Liver (tissue), 8 donors: ENCODE measurements at regions not wholly inside any gene's neighbourhood (a gene's known extent, or its start where the extent isn't known, plus 50 kb on each side); places are given as distances from the start of the nearest gene placed in this dataset.

Experiments used
- DNase-seq: peaks from one replicate; pipeline ENCODE4 v3.0.0-alpha.2; 2017; ENCODE audit warnings: low spot score
- H3K27ac ChIP-seq, 2 donors: one replicate each; pipeline ENCODE4 v1.7.0; 2013; ENCODE audit warnings: inconsistent platforms in 2 of 2, low read length in 2 of 2, control low read depth in 1 of 2, low read depth in 1 of 2, mild to moderate bottlenecking in 1 of 2
- H3K27me3 ChIP-seq, 4 donors: one replicate each; pipeline versions ENCODE4 v1.6.1 to v1.7.0; 2013; ENCODE audit warnings: low read length in 3 of 4, inconsistent platforms in 1 of 4, mild to moderate bottlenecking in 1 of 4, moderate library complexity in 1 of 4; ENCODE audit not compliant: control insufficient read depth in 4 of 4, insufficient read depth in 4 of 4
- H3K36me3 ChIP-seq, 4 donors: one replicate each; pipeline versions ENCODE4 v1.6.1 to v1.7.0; 2013; ENCODE audit warnings: low read length in 3 of 4, mild to moderate bottlenecking in 3 of 4, low read depth in 1 of 4, moderate library complexity in 1 of 4; ENCODE audit not compliant: control insufficient read depth in 4 of 4, insufficient read depth in 3 of 4
- H3K4me1 ChIP-seq, 4 donors: one replicate each; pipeline versions ENCODE4 v1.6.1 to v1.7.0; 2013; ENCODE audit warnings: low read length in 3 of 4, mild to moderate bottlenecking in 3 of 4, moderate library complexity in 1 of 4; ENCODE audit not compliant: control insufficient read depth in 4 of 4, insufficient read depth in 4 of 4
- H3K4me3 ChIP-seq, 3 donors: one replicate each; pipeline versions ENCODE4 v1.6.1 to v1.7.0; 2013; ENCODE audit warnings: low read length in 3 of 3, control low read depth in 1 of 3, low read depth in 1 of 3, mild to moderate bottlenecking in 1 of 3
- H3K9ac ChIP-seq, 2 donors: one replicate each; pipeline ENCODE4 v1.7.0; 2013; ENCODE audit warnings: low read length in 2 of 2, mild to moderate bottlenecking in 2 of 2, moderate library complexity in 2 of 2, control low read depth in 1 of 2, low read depth in 1 of 2
- H3K9me3 ChIP-seq, 4 donors: one replicate each; pipeline versions ENCODE4 v1.6.1 to v1.7.0; 2013; ENCODE audit warnings: low read length in 3 of 4; ENCODE audit not compliant: control insufficient read depth in 4 of 4
- FOXA2 ChIP-seq: IDR thresholded peaks from 2 replicates; pipeline ENCODE4 v1.6.1; 2016; ENCODE audit warnings: antibody characterized with exemption
- HNF4A ChIP-seq, 2 donors: conservative IDR thresholded peaks; 2 replicates each; pipeline ENCODE4 v1.6.1; 2016; ENCODE audit warnings: antibody characterized with exemption in 2 of 2, mild to moderate bottlenecking in 2 of 2
- HNF4G ChIP-seq: IDR thresholded peaks from 2 replicates; pipeline ENCODE4 v1.6.1; 2016; ENCODE audit warnings: antibody characterized with exemption
- JUND ChIP-seq, 2 donors: IDR thresholded peaks; 2 replicates each; pipeline ENCODE4 v1.6.1; 2016; ENCODE audit warnings: antibody characterized with exemption in 2 of 2
- NR2F2 ChIP-seq: IDR thresholded peaks from 2 replicates; pipeline ENCODE4 v1.6.1; 2016; ENCODE audit warnings: antibody characterized with exemption
- RAD21 ChIP-seq, 2 donors: IDR thresholded peaks; 2 replicates each; pipeline ENCODE4 v1.6.1; 2016; ENCODE audit warnings: antibody characterized with exemption in 2 of 2, mild to moderate bottlenecking in 2 of 2
- RXRA ChIP-seq, 2 donors: IDR thresholded peaks; 2 replicates each; pipeline ENCODE4 v1.6.1; 2017 to 2018; ENCODE audit warnings: antibody characterized with exemption in 2 of 2, mild to moderate bottlenecking in 1 of 2
- SP1 ChIP-seq: IDR thresholded peaks from 2 replicates; pipeline ENCODE4 v1.6.1; 2018; ENCODE audit warnings: antibody characterized with exemption, mild to moderate bottlenecking
- TAF1 ChIP-seq: conservative IDR thresholded peaks from 2 replicates; pipeline ENCODE4 v1.6.1; 2016; ENCODE audit warnings: antibody characterized with exemption, mild to moderate bottlenecking
- WGBS: extraction: QIAGEN DNeasy Blood & Tissue Kit; methylation state at CpG from one replicate; pipeline ENCODE4 v1.1.7; 2013; 5-methylcytosine and 5-hydroxymethylcytosine counted together
- TF ChIP-seq, protein P1 (sequence below): IDR thresholded peaks from 2 replicates; pipeline ENCODE4 v1.6.1; 2016; ENCODE audit warnings: antibody characterized with exemption, mild to moderate bottlenecking
- TF ChIP-seq, protein P2 (sequence below): IDR thresholded peaks from 2 replicates; pipeline ENCODE4 v1.6.1; 2016; ENCODE audit warnings: antibody characterized with exemption
- TF ChIP-seq, protein P3 (sequence below): fragments of 150-350 bp; IDR thresholded peaks from 2 replicates; pipeline ENCODE4 v1.5.1; 2017; ENCODE audit warnings: improper control_type of control experiment, low read depth, low read length; ENCODE audit not compliant: missing input control
- TF ChIP-seq, protein P4 (sequence below): IDR thresholded peaks from 2 replicates; pipeline ENCODE4 v1.6.1; 2016; ENCODE audit warnings: antibody characterized with exemption
- TF ChIP-seq, protein P5 (sequence below): IDR thresholded peaks from 2 replicates; pipeline ENCODE4 v1.6.1; 2016; ENCODE audit warnings: antibody characterized with exemption
- donor health status: healthy.
- donor health status: healthy.
- donor health status: healthy.
- donor health status: healthy.
- donor health status: healthy.

DNA sequence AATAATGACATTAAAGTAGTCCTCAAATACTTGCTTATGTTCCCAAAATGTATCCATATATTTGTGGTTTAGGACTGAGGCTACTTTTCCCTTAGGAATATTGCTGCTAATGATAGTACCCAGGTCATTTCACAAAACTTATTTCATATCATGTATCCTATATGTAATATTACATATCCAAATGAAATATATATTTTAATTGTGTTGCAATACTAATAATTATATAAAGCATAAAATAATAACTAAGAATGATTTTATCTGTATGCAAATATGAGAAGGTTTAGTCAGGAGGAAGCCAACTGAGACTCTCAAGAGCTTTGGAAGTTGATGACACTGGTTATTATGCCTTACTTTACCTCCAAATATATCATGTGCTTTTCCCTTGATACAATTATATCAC lies 231.5 kb upstream of the KLF14 start:
- no peak for DNase-seq
- H3K4me3 ChIP-seq, result no peak overlapping the region
- H3K27ac ChIP-seq, result no peak overlapping the region
- peaks cover 0 to 4% (median 0%) of the 10 kb centered on the region in 4 donors for H3K4me1 ChIP-seq
- no peaks in the 10 kb centered on the region for H3K27me3 ChIP-seq
- no peaks in the 10 kb centered on the region for H3K9me3 ChIP-seq
- TF ChIP-seq HNF4G (no peak), RAD21 (IDR thresholded peaks at IDR 0.05) (no peak), RXRA (IDR thresholded peaks at IDR 0.05) (no peak), SP1 (no peak), JUND (IDR thresholded peaks at IDR 0.05) (no peak), NR2F2 (no peak), HNF4A (conservative IDR thresholded peaks at IDR 0.05) (no peak), TAF1 (no peak)
- TF ChIP-seq, protein P1, sequence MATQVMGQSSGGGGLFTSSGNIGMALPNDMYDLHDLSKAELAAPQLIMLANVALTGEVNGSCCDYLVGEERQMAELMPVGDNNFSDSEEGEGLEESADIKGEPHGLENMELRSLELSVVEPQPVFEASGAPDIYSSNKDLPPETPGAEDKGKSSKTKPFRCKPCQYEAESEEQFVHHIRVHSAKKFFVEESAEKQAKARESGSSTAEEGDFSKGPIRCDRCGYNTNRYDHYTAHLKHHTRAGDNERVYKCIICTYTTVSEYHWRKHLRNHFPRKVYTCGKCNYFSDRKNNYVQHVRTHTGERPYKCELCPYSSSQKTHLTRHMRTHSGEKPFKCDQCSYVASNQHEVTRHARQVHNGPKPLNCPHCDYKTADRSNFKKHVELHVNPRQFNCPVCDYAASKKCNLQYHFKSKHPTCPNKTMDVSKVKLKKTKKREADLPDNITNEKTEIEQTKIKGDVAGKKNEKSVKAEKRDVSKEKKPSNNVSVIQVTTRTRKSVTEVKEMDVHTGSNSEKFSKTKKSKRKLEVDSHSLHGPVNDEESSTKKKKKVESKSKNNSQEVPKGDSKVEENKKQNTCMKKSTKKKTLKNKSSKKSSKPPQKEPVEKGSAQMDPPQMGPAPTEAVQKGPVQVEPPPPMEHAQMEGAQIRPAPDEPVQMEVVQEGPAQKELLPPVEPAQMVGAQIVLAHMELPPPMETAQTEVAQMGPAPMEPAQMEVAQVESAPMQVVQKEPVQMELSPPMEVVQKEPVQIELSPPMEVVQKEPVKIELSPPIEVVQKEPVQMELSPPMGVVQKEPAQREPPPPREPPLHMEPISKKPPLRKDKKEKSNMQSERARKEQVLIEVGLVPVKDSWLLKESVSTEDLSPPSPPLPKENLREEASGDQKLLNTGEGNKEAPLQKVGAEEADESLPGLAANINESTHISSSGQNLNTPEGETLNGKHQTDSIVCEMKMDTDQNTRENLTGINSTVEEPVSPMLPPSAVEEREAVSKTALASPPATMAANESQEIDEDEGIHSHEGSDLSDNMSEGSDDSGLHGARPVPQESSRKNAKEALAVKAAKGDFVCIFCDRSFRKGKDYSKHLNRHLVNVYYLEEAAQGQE, result no peak
- TF ChIP-seq, protein P2, sequence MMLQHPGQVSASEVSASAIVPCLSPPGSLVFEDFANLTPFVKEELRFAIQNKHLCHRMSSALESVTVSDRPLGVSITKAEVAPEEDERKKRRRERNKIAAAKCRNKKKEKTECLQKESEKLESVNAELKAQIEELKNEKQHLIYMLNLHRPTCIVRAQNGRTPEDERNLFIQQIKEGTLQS, result no peak
- TF ChIP-seq, protein P3, sequence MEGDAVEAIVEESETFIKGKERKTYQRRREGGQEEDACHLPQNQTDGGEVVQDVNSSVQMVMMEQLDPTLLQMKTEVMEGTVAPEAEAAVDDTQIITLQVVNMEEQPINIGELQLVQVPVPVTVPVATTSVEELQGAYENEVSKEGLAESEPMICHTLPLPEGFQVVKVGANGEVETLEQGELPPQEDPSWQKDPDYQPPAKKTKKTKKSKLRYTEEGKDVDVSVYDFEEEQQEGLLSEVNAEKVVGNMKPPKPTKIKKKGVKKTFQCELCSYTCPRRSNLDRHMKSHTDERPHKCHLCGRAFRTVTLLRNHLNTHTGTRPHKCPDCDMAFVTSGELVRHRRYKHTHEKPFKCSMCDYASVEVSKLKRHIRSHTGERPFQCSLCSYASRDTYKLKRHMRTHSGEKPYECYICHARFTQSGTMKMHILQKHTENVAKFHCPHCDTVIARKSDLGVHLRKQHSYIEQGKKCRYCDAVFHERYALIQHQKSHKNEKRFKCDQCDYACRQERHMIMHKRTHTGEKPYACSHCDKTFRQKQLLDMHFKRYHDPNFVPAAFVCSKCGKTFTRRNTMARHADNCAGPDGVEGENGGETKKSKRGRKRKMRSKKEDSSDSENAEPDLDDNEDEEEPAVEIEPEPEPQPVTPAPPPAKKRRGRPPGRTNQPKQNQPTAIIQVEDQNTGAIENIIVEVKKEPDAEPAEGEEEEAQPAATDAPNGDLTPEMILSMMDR, result no peak
- TF ChIP-seq, protein P4, sequence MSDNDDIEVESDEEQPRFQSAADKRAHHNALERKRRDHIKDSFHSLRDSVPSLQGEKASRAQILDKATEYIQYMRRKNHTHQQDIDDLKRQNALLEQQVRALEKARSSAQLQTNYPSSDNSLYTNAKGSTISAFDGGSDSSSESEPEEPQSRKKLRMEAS, result no peak
- TF ChIP-seq, protein P5, sequence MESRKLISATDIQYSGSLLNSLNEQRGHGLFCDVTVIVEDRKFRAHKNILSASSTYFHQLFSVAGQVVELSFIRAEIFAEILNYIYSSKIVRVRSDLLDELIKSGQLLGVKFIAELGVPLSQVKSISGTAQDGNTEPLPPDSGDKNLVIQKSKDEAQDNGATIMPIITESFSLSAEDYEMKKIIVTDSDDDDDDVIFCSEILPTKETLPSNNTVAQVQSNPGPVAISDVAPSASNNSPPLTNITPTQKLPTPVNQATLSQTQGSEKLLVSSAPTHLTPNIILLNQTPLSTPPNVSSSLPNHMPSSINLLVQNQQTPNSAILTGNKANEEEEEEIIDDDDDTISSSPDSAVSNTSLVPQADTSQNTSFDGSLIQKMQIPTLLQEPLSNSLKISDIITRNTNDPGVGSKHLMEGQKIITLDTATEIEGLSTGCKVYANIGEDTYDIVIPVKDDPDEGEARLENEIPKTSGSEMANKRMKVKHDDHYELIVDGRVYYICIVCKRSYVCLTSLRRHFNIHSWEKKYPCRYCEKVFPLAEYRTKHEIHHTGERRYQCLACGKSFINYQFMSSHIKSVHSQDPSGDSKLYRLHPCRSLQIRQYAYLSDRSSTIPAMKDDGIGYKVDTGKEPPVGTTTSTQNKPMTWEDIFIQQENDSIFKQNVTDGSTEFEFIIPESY, result no peak
- H3K9ac ChIP-seq, result no peak overlapping the region
- peaks cover 6 to 18% (median 10%) of the 10 kb centered on the region in 4 donors for H3K36me3 ChIP-seq

DNA sequence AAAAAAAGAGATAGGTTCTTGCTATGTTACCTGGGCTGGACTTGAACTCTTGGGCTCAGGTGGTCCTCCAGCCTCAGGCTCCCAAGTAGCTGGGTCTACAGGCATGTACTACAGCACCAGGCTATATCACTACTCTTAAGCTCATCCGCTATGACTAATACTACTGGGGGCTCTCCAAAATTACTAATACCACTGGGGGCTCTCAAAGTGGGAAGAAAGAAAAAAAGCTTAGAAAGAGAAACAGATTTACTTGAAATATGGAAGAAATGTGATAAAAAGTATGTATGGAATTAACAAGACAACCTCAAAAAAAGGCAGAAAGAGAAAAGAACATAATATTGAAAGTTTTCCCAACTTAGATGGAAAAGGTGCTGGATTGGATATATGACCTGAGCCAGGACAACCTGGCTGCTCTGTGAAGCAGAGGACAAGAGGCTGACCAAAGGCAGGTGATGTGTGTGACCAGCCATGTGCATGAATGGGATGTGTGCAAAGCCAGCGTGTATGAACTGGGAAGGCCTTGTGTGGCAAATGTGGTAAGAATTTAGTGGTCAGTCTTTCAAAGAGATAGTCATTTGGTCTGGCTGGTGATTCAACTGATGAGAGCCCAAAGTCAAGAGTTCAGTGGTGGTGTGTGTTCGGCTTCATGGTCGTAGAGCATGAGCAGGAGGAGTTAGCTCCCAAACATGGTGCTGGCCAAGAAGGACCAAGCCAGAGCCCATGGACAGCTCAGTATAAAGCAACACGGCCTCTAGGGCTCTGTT lies 232.4 kb upstream of the KLF14 start:
- Histone ChIP-seq H3K27me3 (no peaks in the 10 kb centered on the region), H3K27ac (no peak overlapping the region), H3K9me3 (no peaks in the 10 kb centered on the region), H3K4me3 (no peak overlapping the region), H3K4me1 (peaks cover 0 to 3% (median 0%) of the 10 kb centered on the region in 4 donors), H3K9ac (no peak overlapping the region), H3K36me3 (peaks cover 6 to 13% (median 10%) of the 10 kb centered on the region in 4 donors)
- WGBS, result 92% methylated on average over 5 of the region's 5 CpGs
- TF ChIP-seq TAF1, result no peak
- no peak for TF ChIP-seq SP1
- TF ChIP-seq FOXA2, result no peak
- no peak for TF ChIP-seq RAD21 (IDR thresholded peaks at IDR 0.05)
- no peak for DNase-seq
